ENCODE measurements at regions not wholly inside any gene's neighbourhood (a gene's known extent, or its start where the extent isn't known, plus 50 kb on each side); places are given as distances from the start of the nearest gene placed in this dataset.

DNA sequence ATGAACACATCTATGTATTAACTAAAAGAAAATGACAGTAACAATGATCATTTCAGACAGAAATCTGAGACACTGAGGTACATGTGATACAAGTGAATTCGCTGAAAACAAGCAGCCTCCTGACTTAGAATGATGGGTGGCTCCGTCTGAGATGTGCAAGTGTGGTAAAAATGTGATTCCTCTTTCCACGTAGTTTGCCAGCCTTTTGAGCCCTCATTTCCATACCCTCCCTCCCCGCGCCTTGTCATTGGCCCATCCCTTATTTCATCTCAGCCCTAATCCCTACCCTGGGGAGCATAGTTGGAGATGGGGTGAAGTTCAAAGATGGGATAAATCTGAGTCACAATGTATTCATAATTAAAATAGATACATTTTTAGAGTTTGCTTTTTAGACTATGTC lies 107.8 kb downstream of the BMP4 start:
- TF ChIP-seq CTCF (conservative IDR thresholded peaks at IDR 0.05; ENCODE audit: low read depth, low read length) (no peak), EZH2 (IDR thresholded peaks at IDR 0.05; ENCODE audit: low read length, unreplicated experiment) (no peak), EZH2phosphoT487 (IDR thresholded peaks at IDR 0.05; ENCODE audit: borderline replicate concordance, low read length) (no peak)

All from PC-3 (cell line).